GM19328 (cell line): ENCODE measurements at regions not wholly inside any gene's neighbourhood (a gene's known extent, or its start where the extent isn't known, plus 50 kb on each side); places are given as distances from the start of the nearest gene placed in this dataset.
"Not testable (repeated sequence)": the region's sequence is repeated elsewhere in the genome, so short reads cannot be mapped to it uniquely, and the experiment has no call there.

ENCODE experiments used
- ATAC-seq: cut with Tn5 transposase; IDR thresholded peaks from one replicate; pipeline ENCODE4 v1.9.1; 2021; ENCODE audit warnings: mild to moderate bottlenecking, moderate library complexity; ENCODE audit not compliant: unreplicated experiment

- ATAC-seq: no peak
Measured at GRCh38 chr5:40165789-40166728, 513.7 kb upstream of the PTGER4 start.

GRCh38 chr5:40165106-40165788 is 514.5 kb upstream of the PTGER4 start:
- no peak for ATAC-seq

GRCh38 chr5:40160435-40160834 is 519.3 kb upstream of the PTGER4 start:
- ATAC-seq: no peak

- no peak for ATAC-seq
Measured at GRCh38 chr5:40154194-40154593, 525.5 kb upstream of the PTGER4 start.

- ATAC-seq: no peak
Measured at GRCh38 chr5:40150896-40151295, 528.8 kb upstream of the PTGER4 start.

GRCh38 chr5:40141896-40142295 is 537.8 kb upstream of the PTGER4 start:
- ATAC-seq: no peak

GRCh38 chr5:40141418-40141817 is 538.3 kb upstream of the PTGER4 start:
- no peak for ATAC-seq

- ATAC-seq: no peak
Measured at GRCh38 chr5:40137223-40137622, 542.5 kb upstream of the PTGER4 start.

- no peak for ATAC-seq
Measured at GRCh38 chr5:40134883-40135520, 544.7 kb upstream of the PTGER4 start.

GRCh38 chr5:40124367-40124766 is 555.3 kb upstream of the PTGER4 start:
- ATAC-seq: no peak

GRCh38 chr5:40121236-40121635 is 558.5 kb upstream of the PTGER4 start:
- ATAC-seq: no peak

GRCh38 chr5:40112875-40113274 is 566.8 kb upstream of the PTGER4 start:
- ATAC-seq: no peak

- not testable (repeated sequence) for ATAC-seq
Measured at GRCh38 chr5:40111036-40111435, 568.7 kb upstream of the PTGER4 start.

- not testable (repeated sequence) for ATAC-seq
Measured at GRCh38 chr5:40108764-40109390, 570.8 kb upstream of the PTGER4 start.

- ATAC-seq: not testable (repeated sequence)
Measured at GRCh38 chr5:40107786-40108185, 571.9 kb upstream of the PTGER4 start.

- no peak for ATAC-seq
Measured at GRCh38 chr5:40106847-40107246, 572.9 kb upstream of the PTGER4 start.

GRCh38 chr5:40098313-40098712 is 581.4 kb upstream of the PTGER4 start:
- no peak for ATAC-seq

GRCh38 chr5:40093550-40093949 is 586.2 kb upstream of the PTGER4 start:
- ATAC-seq: no peak

- no peak for ATAC-seq
Measured at GRCh38 chr5:40089269-40089668, 590.4 kb upstream of the PTGER4 start.

- ATAC-seq: no peak
Measured at GRCh38 chr5:40084614-40085013, 595.1 kb upstream of the PTGER4 start.

GRCh38 chr5:40082313-40082712 is 597.4 kb upstream of the PTGER4 start:
- ATAC-seq: no peak
